Fibroblast of lung (primary cell): ENCODE measurements at regions not wholly inside any gene's neighbourhood (a gene's known extent, or its start where the extent isn't known, plus 50 kb on each side); places are given as distances from the start of the nearest gene placed in this dataset.

Experiments
- DNase-seq, 2 donors: peaks; one replicate each; pipeline versions ENCODE4 v3.0.0 to v3.0.0-alpha.2; 2010; ENCODE audit warnings: low read depth in 2 of 2
- H2AFZ ChIP-seq: 2 replicates; pipeline ENCODE4 v1.5.1; 2012; ENCODE audit warnings: low read length, control low read depth, inconsistent platforms
- H3K27ac ChIP-seq: 2 replicates; pipeline ENCODE4 v1.5.1; 2011; ENCODE audit warnings: low read length, control low read depth; ENCODE audit not compliant: insufficient read depth
- H3K27me3 ChIP-seq: 2 replicates; pipeline ENCODE4 v1.5.1; 2011; ENCODE audit warnings: mild to moderate bottlenecking, low read length; ENCODE audit not compliant: control insufficient read depth, insufficient read depth
- H3K36me3 ChIP-seq: 2 replicates; pipeline ENCODE4 v1.5.1; 2011; ENCODE audit warnings: low read length; ENCODE audit not compliant: control insufficient read depth, insufficient read depth
- H3K4me1 ChIP-seq: 2 replicates; pipeline ENCODE4 v1.5.1; 2011; ENCODE audit warnings: low read length; ENCODE audit not compliant: control insufficient read depth, insufficient read depth; ENCODE audit errors: extremely low read depth
- H3K4me2 ChIP-seq: 2 replicates; pipeline ENCODE4 v1.5.1; 2011; ENCODE audit warnings: low read length, control low read depth; ENCODE audit not compliant: insufficient read depth; ENCODE audit errors: extremely low read depth
- H3K4me3 ChIP-seq, 4 experiments: fragments of 200-600 bp in 1 of 4; sonication (generic) in 1 of 4; replicated peaks in 1 of 4; 2 replicates each; pipeline ENCODE4 v1.5.1; 2011 to 2016; ENCODE audit warnings: low read length in 4 of 4, low read depth in 3 of 4, mild to moderate bottlenecking in 3 of 4, control low read depth in 2 of 4, inconsistent platforms in 1 of 4, mixed read lengths in 1 of 4; ENCODE audit not compliant: insufficient read depth in 1 of 4; ENCODE audit errors: control extremely low read depth in 1 of 4
- H3K79me2 ChIP-seq: 2 replicates; pipeline ENCODE4 v1.5.1; 2012; ENCODE audit warnings: mild to moderate bottlenecking, low read length, inconsistent platforms; ENCODE audit not compliant: control insufficient read depth, insufficient read depth
- H3K9ac ChIP-seq: 2 replicates; pipeline ENCODE4 v1.5.1; 2011; ENCODE audit warnings: mild to moderate bottlenecking, low read length, control low read depth; ENCODE audit not compliant: insufficient read depth
- H3K9me3 ChIP-seq: 2 replicates; pipeline ENCODE4 v1.5.1; 2012; ENCODE audit warnings: low read depth, low read length; ENCODE audit not compliant: control insufficient read depth, insufficient read depth
- H4K20me1 ChIP-seq: 2 replicates; pipeline ENCODE4 v1.5.1; 2011; ENCODE audit warnings: low read length; ENCODE audit not compliant: control insufficient read depth, insufficient read depth; ENCODE audit errors: extremely low read depth
- CTCF ChIP-seq, 2 donors: IDR thresholded peaks in 1 of 2; conservative IDR thresholded peaks in 1 of 2; 1 replicate in 1 of 2; 2 replicates in 1 of 2; pipeline ENCODE4 v1.5.1; 2011 to 2012; ENCODE audit warnings: low read length in 2 of 2, control low read depth in 1 of 2, inconsistent platforms in 1 of 2, low read depth in 1 of 2, mild to moderate bottlenecking in 1 of 2
- EZH2 ChIP-seq: IDR thresholded peaks from 2 replicates; pipeline ENCODE4 v1.5.1; 2012; ENCODE audit warnings: low read length, control low read depth, mild to moderate bottlenecking; ENCODE audit errors: missing control alignments

GRCh38 chr12:67506739-67507138 lies 141.8 kb upstream of the DYRK2 start:
- Histone ChIP-seq H3K4me1 (no peaks in the 10 kb centered on the region), H4K20me1 (no peaks in the 10 kb centered on the region), H3K4me3 (no peak overlapping the region), H3K4me2 (no peak overlapping the region), H3K27me3 (peaks cover 2% of the 10 kb centered on the region), H2AFZ (no peak overlapping the region), H3K9me3 (no peaks in the 10 kb centered on the region), H3K27ac (no peak overlapping the region), H3K9ac (no peak overlapping the region), H3K36me3 (no peaks in the 10 kb centered on the region), H3K79me2 (no peaks in the 10 kb centered on the region)
- no peak for TF ChIP-seq EZH2
- no peak for DNase-seq

- Histone ChIP-seq H3K9me3 (no peaks in the 10 kb centered on the region), H4K20me1 (no peaks in the 10 kb centered on the region), H3K36me3 (no peaks in the 10 kb centered on the region), H3K79me2 (no peaks in the 10 kb centered on the region), H3K27me3 (peaks cover 2% of the 10 kb centered on the region), H3K4me2 (no peak overlapping the region), H3K27ac (no peak overlapping the region), H3K4me1 (no peaks in the 10 kb centered on the region), H3K9ac (no peak overlapping the region), H3K4me3 (no peak overlapping the region), H2AFZ (no peak overlapping the region)
- DNase-seq: peak in 1 of 2 donors; percentile 22
- TF ChIP-seq CTCF (conservative IDR thresholded peaks at IDR 0.05 in 1 of 2, IDR thresholded peaks at IDR 0.05 in 1 of 2; ENCODE audit: low read depth in 1 of 2, low read length in 2 of 2) (no peak), EZH2 (no peak)
Observed at GRCh38 chr12:67508830-67509229, 139.7 kb upstream of the DYRK2 start.

- no peak for TF ChIP-seq CTCF (conservative IDR thresholded peaks at IDR 0.05 in 1 of 2, IDR thresholded peaks at IDR 0.05 in 1 of 2; ENCODE audit: low read depth in 1 of 2, low read length in 2 of 2)
- no peak for TF ChIP-seq EZH2
- H3K9me3 ChIP-seq: no peaks in the 10 kb centered on the region
- no peaks in the 10 kb centered on the region for H3K4me1 ChIP-seq
- no peak overlapping the region for H2AFZ ChIP-seq
- DNase-seq: peak; percentile 22 to 91
- H4K20me1 ChIP-seq: no peaks in the 10 kb centered on the region
- H3K79me2 ChIP-seq: no peaks in the 10 kb centered on the region
- peaks cover 2% of the 10 kb centered on the region for H3K27me3 ChIP-seq
- H3K4me3 ChIP-seq: no peak overlapping the region
- H3K27ac ChIP-seq: no peak overlapping the region
- H3K9ac ChIP-seq: no peak overlapping the region
- H3K36me3 ChIP-seq: no peaks in the 10 kb centered on the region
- H3K4me2 ChIP-seq: no peak overlapping the region
Observed at GRCh38 chr12:67509666-67510386, 138.7 kb upstream of the DYRK2 start.
